K562 (cell line): ENCODE measurements at regions not wholly inside any gene's neighbourhood (a gene's known extent, or its start where the extent isn't known, plus 50 kb on each side); places are given as distances from the start of the nearest gene placed in this dataset.
A peak's percentile ranks its signal among the peaks of the same experiment; 100 is the strongest.

ENCODE experiments used
- ATAC-seq: fragments of 200-7000 bp; cut with Tn5 transposase; 3 replicates; pipeline ENCODE4 v1.9.1; 2020; ENCODE audit warnings: moderate library complexity
- BruUV-seq: library from RNA; stranded (reverse); fragments of 400-500 nt; replicated peaks from 2 replicates; lab custom pipeline; 2021; lab: Mats Ljungman, UMichigan
- CTCF ChIA-PET: fragments of 300-600 bp; formaldehyde crosslinking; extraction: SDS; loops from one replicate; lab custom pipeline; 2021; ENCODE audit warnings: low intra/inter-chr PET ratio; lab: Yijun Ruan, JAX
- POLR2A ChIA-PET: fragments of 300-600, 350-650 bp; sonication (Branson Sonifier 250); formaldehyde crosslinking; extraction: SDS; loops from one replicate; lab custom pipeline; 2021; ENCODE audit warnings: antibody characterized with exemption, inconsistent platforms; lab: Yijun Ruan, JAX
- DNase-seq, 4 experiments: peaks; one replicate each; pipeline versions ENCODE4 v3.0.0 to v3.0.0-alpha.2; 2011 to 2018; ENCODE audit warnings: low spot score in 3 of 4, mixed read lengths in 3 of 4; ENCODE audit errors: extremely low read depth in 1 of 4
- FAIRE-seq: peaks from 2 replicates; lab custom pipeline; 2011; peaks lifted over from hg19 to GRCh38; lab: Jason Lieb, UNC
- H2AFZ ChIP-seq: 2 replicates; pipeline ENCODE4 v1.6.0; 2011; ENCODE audit warnings: low read depth, low read length, control low read depth, inconsistent platforms
- H3K27ac ChIP-seq: fragments of 200-600 bp; 3 replicates; pipeline ENCODE4 v1.8.0; 2011; ENCODE audit warnings: low read depth, mild to moderate bottlenecking, control low read depth, inconsistent platforms, low read length, moderate library complexity, mixed read lengths; ENCODE audit errors: extremely low read depth
- H3K27me3 ChIP-seq, 2 experiments: fragments of 300-600 bp in 1 of 2; 2 replicates in 1 of 2; 3 replicates in 1 of 2; pipeline versions ENCODE4 v1.6.0 to v1.8.0; 2011; ENCODE audit warnings: inconsistent platforms in 2 of 2, low read length in 2 of 2, mild to moderate bottlenecking in 1 of 2, mixed read lengths in 1 of 2, moderate library complexity in 1 of 2; ENCODE audit not compliant: control insufficient read depth in 2 of 2, insufficient read depth in 2 of 2
- H3K36me3 ChIP-seq: fragments of 300-600 bp; 3 replicates; pipeline ENCODE4 v1.8.0; 2011; ENCODE audit warnings: mild to moderate bottlenecking, low read length, inconsistent platforms; ENCODE audit not compliant: control insufficient read depth, insufficient read depth
- H3K4me1 ChIP-seq, 2 experiments: fragments of 200-600 bp in 1 of 2; replicated peaks in 1 of 2; 2 replicates in 1 of 2; 3 replicates in 1 of 2; pipeline versions ENCODE4 v1.5.1 to v1.8.0; 2011; ENCODE audit warnings: inconsistent platforms in 2 of 2, low read length in 2 of 2, mild to moderate bottlenecking in 1 of 2, mixed read lengths in 1 of 2, moderate library complexity in 1 of 2; ENCODE audit not compliant: control insufficient read depth in 2 of 2, insufficient read depth in 2 of 2
- H3K4me2 ChIP-seq: 2 replicates; pipeline ENCODE4 v1.6.1; 2011; ENCODE audit warnings: low read length, control low read depth, inconsistent platforms, mixed read lengths; ENCODE audit not compliant: insufficient read depth
- H3K4me3 ChIP-seq: fragments of 200-600 bp; sonication (generic), shearing (Covaris generic); 2 replicates; pipeline ENCODE4 v1.5.1; 2016; ENCODE audit warnings: control low read depth, inconsistent platforms
- H3K79me2 ChIP-seq: fragments of 200-600 bp; 3 replicates; pipeline ENCODE4 v1.8.0; 2011; ENCODE audit warnings: low read length, inconsistent platforms; ENCODE audit not compliant: control insufficient read depth, insufficient read depth
- H3K9ac ChIP-seq, 2 experiments: 2 replicates each; pipeline versions ENCODE4 v1.6.0 to v1.6.1; 2011; ENCODE audit warnings: low read depth in 2 of 2, low read length in 2 of 2, control low read depth in 1 of 2, inconsistent platforms in 1 of 2, mild to moderate bottlenecking in 1 of 2, mixed read lengths in 1 of 2; ENCODE audit not compliant: insufficient read depth in 1 of 2
- H3K9me1 ChIP-seq: one replicate; pipeline ENCODE4 v1.6.0; 2011; ENCODE audit warnings: inconsistent platforms, mild to moderate bottlenecking, low read length, moderate library complexity; ENCODE audit not compliant: control insufficient read depth, insufficient read depth
- H3K9me3 ChIP-seq: replicated peaks from 2 replicates; pipeline ENCODE4 v1.5.1; 2011; ENCODE audit warnings: low read depth, low read length, inconsistent platforms; ENCODE audit not compliant: control insufficient read depth, insufficient read depth
- H4K20me1 ChIP-seq: replicated peaks from 2 replicates; pipeline ENCODE4 v1.6.1; 2011; ENCODE audit warnings: low read length, inconsistent platforms, mixed read lengths; ENCODE audit not compliant: control insufficient read depth, insufficient read depth
- EGR1 ChIP-seq: fragments of 450-650 bp; conservative IDR thresholded peaks from 2 replicates; pipeline ENCODE4 v1.6.1; 2017; ENCODE audit warnings: mild to moderate bottlenecking
- KAT7 ChIP-seq: sonication (generic); formaldehyde crosslinking; IDR thresholded peaks from 2 replicates; pipeline ENCODE4 v1.8.0; 2022; ENCODE audit warnings: missing genetic modification reagents, mild to moderate bottlenecking, borderline replicate concordance
- KHSRP ChIP-seq: fragments of 450-650 bp; IDR thresholded peaks from 2 replicates; pipeline ENCODE4 v1.6.1; 2017
- ZNF436 ChIP-seq: fragments of 250-450, 450-650 bp; sonication (Bioruptor Pico); formaldehyde crosslinking; IDR thresholded peaks from 2 replicates; pipeline ENCODE4 v1.7.0; 2020; ENCODE audit warnings: mild to moderate bottlenecking
- ZSCAN29 ChIP-seq: fragments of 450-650 bp; IDR thresholded peaks from 2 replicates; pipeline ENCODE4 v1.6.1; 2017
- WGBS: fragments of 100-300 bp; shearing (Covaris generic); methylation state at CpG from one replicate; pipeline ENCODE4 v1.1.6; 2016; ENCODE audit warnings: low coverage, mixed read lengths; ENCODE audit not compliant: insufficient coverage; ENCODE audit errors: missing lambda C conversion rate; 5-methylcytosine and 5-hydroxymethylcytosine counted together
- in situ Hi-C: fragments of 300-500 bp; cut with MboI; formaldehyde crosslinking; loops from 4 replicates; pipeline ENCODE4 v1.15.0; 2018; ENCODE audit warnings: inconsistent platforms, mixed read lengths
- intact Hi-C: fragments of 100-400 bp; cut with micrococcal nuclease; formaldehyde crosslinking; loops from 2 replicates; pipeline ENCODE4 v1.14.2; 2022
- TF ChIP-seq, protein P1 (sequence below): fragments of 200-800 bp; sonication (Bioruptor generic); IDR thresholded peaks from 2 replicates; pipeline ENCODE4 v1.6.1; 2017; ENCODE audit warnings: missing genetic modification characterization, missing compliant biosample characterization
- TF ChIP-seq, protein P2 (sequence below): fragments of 250-450 bp; sonication (Bioruptor Pico); IDR thresholded peaks from 2 replicates; pipeline ENCODE4 v1.8.0; 2021; ENCODE audit warnings: mild to moderate bottlenecking, moderate library complexity

DNA sequence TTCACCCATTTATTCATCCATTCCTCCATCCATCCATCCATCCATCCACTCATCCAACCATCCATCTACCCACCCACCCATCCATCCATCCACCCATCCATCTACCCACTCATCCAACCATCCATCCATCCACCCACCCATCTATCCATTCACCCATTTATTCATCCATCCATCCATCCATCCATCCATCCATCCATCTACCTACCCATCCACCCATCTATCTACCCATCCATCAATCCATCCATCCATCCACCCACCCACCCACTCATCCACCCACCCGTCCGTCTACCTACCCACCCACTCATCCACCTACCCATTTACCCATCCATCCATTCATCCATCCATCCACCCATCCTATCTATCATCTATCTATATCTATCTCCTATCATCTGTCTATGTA lies 169.4 kb upstream of the SHH start:
- no peak for TF ChIP-seq ZNF436
- TF ChIP-seq, protein P1, sequence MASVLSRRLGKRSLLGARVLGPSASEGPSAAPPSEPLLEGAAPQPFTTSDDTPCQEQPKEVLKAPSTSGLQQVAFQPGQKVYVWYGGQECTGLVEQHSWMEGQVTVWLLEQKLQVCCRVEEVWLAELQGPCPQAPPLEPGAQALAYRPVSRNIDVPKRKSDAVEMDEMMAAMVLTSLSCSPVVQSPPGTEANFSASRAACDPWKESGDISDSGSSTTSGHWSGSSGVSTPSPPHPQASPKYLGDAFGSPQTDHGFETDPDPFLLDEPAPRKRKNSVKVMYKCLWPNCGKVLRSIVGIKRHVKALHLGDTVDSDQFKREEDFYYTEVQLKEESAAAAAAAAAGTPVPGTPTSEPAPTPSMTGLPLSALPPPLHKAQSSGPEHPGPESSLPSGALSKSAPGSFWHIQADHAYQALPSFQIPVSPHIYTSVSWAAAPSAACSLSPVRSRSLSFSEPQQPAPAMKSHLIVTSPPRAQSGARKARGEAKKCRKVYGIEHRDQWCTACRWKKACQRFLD (CRISPR knock-in tag), result no peak
- no peak for TF ChIP-seq KHSRP
- TF ChIP-seq EGR1, result peak; percentile 29; the same call in 1 of the 2 replicates
- Histone ChIP-seq H3K9me3 (no peaks in the 10 kb centered on the region), H3K27ac (no peak overlapping the region), H2AFZ (no peak overlapping the region), H3K27me3 (peaks cover 3 to 39% of the 10 kb centered on the region in 2 experiments; a peak in 4 of 5 replicates), H3K36me3 (no peaks in the 10 kb centered on the region), H3K9me1 (peaks cover 3% of the 10 kb centered on the region), H3K4me3 (no peak overlapping the region), H3K9ac (no peak overlapping the region), H3K4me2 (no peak overlapping the region), H4K20me1 (no peaks in the 10 kb centered on the region), H3K79me2 (no peaks in the 10 kb centered on the region), H3K4me1 (no peaks in the 10 kb centered on the region)
- CTCF ChIA-PET, result no interaction called here
- no peak for DNase-seq
- in situ Hi-C loops (no loop called here), intact Hi-C loops (no loop called here)
- no TSS peak for BruUV-seq
- FAIRE-seq, result no peak
- POLR2A ChIA-PET, result interaction anchor here (1.3 kb wide), 1 partner anchor 57 kb away, joined by 3 read pairs; no protein-coding TSS in a partner anchor
- no peak for ATAC-seq
- 0% methylated on average over 2 of the region's 2 CpGs for WGBS

DNA sequence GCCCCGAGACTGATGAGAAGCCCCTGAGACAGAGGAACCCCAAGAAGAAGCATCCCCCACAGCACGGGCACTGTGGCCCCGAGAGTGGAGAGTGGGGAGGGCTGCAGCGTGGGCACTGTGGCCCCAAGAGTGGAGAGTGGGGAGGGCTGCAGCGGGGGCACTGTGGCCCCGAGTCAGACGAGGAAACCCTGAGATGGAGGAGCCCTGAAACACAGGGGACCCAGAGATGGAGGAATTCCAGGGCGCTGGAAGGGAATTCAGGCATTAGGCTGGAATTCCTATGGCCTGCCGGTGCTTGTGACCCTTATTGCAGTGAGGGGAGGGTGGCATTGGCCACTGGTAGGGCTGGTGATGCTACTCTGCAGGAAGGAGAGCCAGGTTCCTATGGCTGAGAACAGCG lies 168.6 kb upstream of the SHH start:
- no peak overlapping the region for H2AFZ ChIP-seq
- H3K4me2 ChIP-seq, result no peak overlapping the region
- H3K79me2 ChIP-seq, result no peaks in the 10 kb centered on the region
- H4K20me1 ChIP-seq, result no peaks in the 10 kb centered on the region
- under 1% methylated on average over 10 of the region's 10 CpGs for WGBS
- TF ChIP-seq, protein P2, sequence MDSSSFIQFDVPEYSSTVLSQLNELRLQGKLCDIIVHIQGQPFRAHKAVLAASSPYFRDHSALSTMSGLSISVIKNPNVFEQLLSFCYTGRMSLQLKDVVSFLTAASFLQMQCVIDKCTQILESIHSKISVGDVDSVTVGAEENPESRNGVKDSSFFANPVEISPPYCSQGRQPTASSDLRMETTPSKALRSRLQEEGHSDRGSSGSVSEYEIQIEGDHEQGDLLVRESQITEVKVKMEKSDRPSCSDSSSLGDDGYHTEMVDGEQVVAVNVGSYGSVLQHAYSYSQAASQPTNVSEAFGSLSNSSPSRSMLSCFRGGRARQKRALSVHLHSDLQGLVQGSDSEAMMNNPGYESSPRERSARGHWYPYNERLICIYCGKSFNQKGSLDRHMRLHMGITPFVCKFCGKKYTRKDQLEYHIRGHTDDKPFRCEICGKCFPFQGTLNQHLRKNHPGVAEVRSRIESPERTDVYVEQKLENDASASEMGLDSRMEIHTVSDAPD, result no peak
- TF ChIP-seq KAT7 (CRISPR knock-in tag) (no peak), ZSCAN29 (no peak)
- TF ChIP-seq, all 486 proteins: peak for 0
- peaks cover 4 to 37% of the 10 kb centered on the region in 2 experiments; a peak in 4 of 5 replicates for H3K27me3 ChIP-seq
- no peak overlapping the region for H3K9ac ChIP-seq
- ChIA-PET POLR2A (no interaction called here), CTCF (no interaction called here)
- H3K27ac ChIP-seq, result no peak overlapping the region
- H3K4me3 ChIP-seq, result no peak overlapping the region
- intact Hi-C loops, result no loop called here
- H3K9me1 ChIP-seq, result peaks cover 1% of the 10 kb centered on the region
- in situ Hi-C loops, result no loop called here
- no peak for FAIRE-seq
- no peaks in the 10 kb centered on the region for H3K9me3 ChIP-seq
- no peaks in the 10 kb centered on the region for H3K4me1 ChIP-seq
- BruUV-seq, result no TSS peak
- no peak for DNase-seq
- ATAC-seq, result no peak
- no peaks in the 10 kb centered on the region for H3K36me3 ChIP-seq
